ENCODE measurements at regions not wholly inside any gene's neighbourhood (a gene's known extent, or its start where the extent isn't known, plus 50 kb on each side); places are given as distances from the start of the nearest gene placed in this dataset.
A peak's percentile ranks its signal among the peaks of the same experiment; 100 is the strongest.

- no peak for TF ChIP-seq BDP1 (IDR thresholded peaks at IDR 0.05; ENCODE audit: insufficient read depth, insufficient read length)
- no peak for TF ChIP-seq ZNF24 (IDR thresholded peaks at IDR 0.05)
- peak; percentile 51 to 78; a peak in 3 of 4 replicates for TF ChIP-seq MNT (conservative IDR thresholded peaks at IDR 0.05)
- 0 out of 2 replicates have a peak, but pooled peaks have one; percentile 38 for TF ChIP-seq ZNF764 (CRISPR knock-in tag; IDR thresholded peaks at IDR 0.05; ENCODE audit: low read depth)
- peak; percentile 61 to 64 for TF ChIP-seq NRF1 (conservative IDR thresholded peaks at IDR 0.05 in 1 of 2, IDR thresholded peaks at IDR 0.05 in 1 of 2)
- no peak for TF ChIP-seq CC2D1A (IDR thresholded peaks at IDR 0.05)
- TF ChIP-seq ZBTB33 (CRISPR knock-in tag; IDR thresholded peaks at IDR 0.05) = 0 out of 2 replicates have a peak, but pooled peaks have one; percentile 14
- TF ChIP-seq ZNF280A (IDR thresholded peaks at IDR 0.05; ENCODE audit: low read depth, partially characterized antibody) = no peak
- no peak for TF ChIP-seq WHSC1 (IDR thresholded peaks at IDR 0.05; ENCODE audit: low read length)
- no peak for TF ChIP-seq GATAD2A (IDR thresholded peaks at IDR 0.05)
- no peak for TF ChIP-seq MTA2 (IDR thresholded peaks at IDR 0.05; ENCODE audit: low read depth)
- no peak; the same call in 1 of the 2 replicates for TF ChIP-seq TOE1 (IDR thresholded peaks at IDR 0.05; ENCODE audit: borderline replicate concordance)
- no peak for TF ChIP-seq TOE1 (CRISPR knock-in tag; IDR thresholded peaks at IDR 0.05; ENCODE audit: borderline replicate concordance, low read depth)
- no peak for TF ChIP-seq UBTF (IDR thresholded peaks at IDR 0.05; ENCODE audit: borderline replicate concordance in 1 of 2, low read depth in 2 of 2, low read length in 2 of 2)
- no peak for TF ChIP-seq ZNF431 (CRISPR knock-in tag; IDR thresholded peaks at IDR 0.05)
- no peak for TF ChIP-seq ZBTB7A (IDR thresholded peaks at IDR 0.05; ENCODE audit: borderline replicate concordance, control insufficient read depth, low read depth, low read length)
- peak; percentile 56; the same call in 1 of the 2 replicates for TF ChIP-seq NR2C1 (IDR thresholded peaks at IDR 0.05)
- no peak; the same call in 1 of the 2 replicates for TF ChIP-seq NR2C1 (tag; IDR thresholded peaks at IDR 0.05)
- TF ChIP-seq SNRNP70 (optimal IDR thresholded peaks at IDR 0.05; ENCODE audit: low read depth, low read length) = no peak
- TF ChIP-seq ZNF561 (CRISPR knock-in tag; conservative IDR thresholded peaks at IDR 0.05) = no peak
Measured at GRCh38 chr10:32139223-32140073, 83.2 kb upstream of the KIF5B start (continued).

Data from K562 (cell line).